Pancreas (tissue), 10 donors: ENCODE measurements at regions not wholly inside any gene's neighbourhood (a gene's known extent, or its start where the extent isn't known, plus 50 kb on each side); places are given as distances from the start of the nearest gene placed in this dataset.

ENCODE experiments used
- ATAC-seq, 4 donors: fragments of 200-7000 bp; cut with Tn5 transposase; one replicate each; pipeline versions ENCODE4 v1.8.0 to v1.9.1; 2020; ENCODE audit warnings: mild to moderate bottlenecking in 4 of 4, moderate library complexity in 4 of 4
- DNase-seq, 6 donors: peaks; one replicate each; pipeline ENCODE4 v3.0.0-alpha.2; 2020
- FAIRE-seq: peaks from 2 replicates; lab custom pipeline; 2012; peaks lifted over from hg19 to GRCh38; lab: Jason Lieb, UNC
- H3K27ac ChIP-seq, 4 donors: fragments of 200-600 bp; sonication (generic); 1 replicate in 3 of 4; 2 replicates in 1 of 4; pipeline versions ENCODE4 v1.5.0 to v1.8.0; 2020
- H3K27me3 ChIP-seq, 4 donors: fragments of 200-600 bp; one replicate each; pipeline ENCODE4 v1.8.0; 2021
- H3K36me3 ChIP-seq, 3 donors: fragments of 200-600 bp; sonication (generic) in 1 of 3; one replicate each; pipeline versions ENCODE4 v1.5.0 to v1.8.0; 2020 to 2021
- H3K4me1 ChIP-seq, 3 donors: fragments of 200-600 bp; one replicate each; pipeline ENCODE4 v1.8.0; 2021
- H3K4me3 ChIP-seq, 4 donors: fragments of 200-600 bp; sonication (generic) in 2 of 4; one replicate each; pipeline versions ENCODE4 v1.5.0 to v1.8.0; 2020 to 2021
- H3K9me3 ChIP-seq, 4 donors: fragments of 200-600 bp; one replicate each; pipeline ENCODE4 v1.8.0; 2021
- CTCF ChIP-seq, 4 donors: fragments of 200-600 bp; sonication (generic) in 3 of 4; IDR thresholded peaks; one replicate each; pipeline versions ENCODE4 v1.5.0 to v1.8.0; 2021; ENCODE audit warnings: antibody characterized with exemption in 4 of 4
- WGBS, 2 donors: extraction: QIAGEN DNeasy Blood & Tissue Kit; methylation state at CpG; one replicate each; pipeline ENCODE4 v1.1.7; 2013; 5-methylcytosine and 5-hydroxymethylcytosine counted together
- intact Hi-C, 3 donors: fragments of 100-400 bp; cut with DNase I; formaldehyde crosslinking; loops; one replicate each; pipeline versions ENCODE4 v1.11.1 to v1.14.2; 2022
- donor health status: healthy with polysubstance abuse.
- donor health status: DM: no; HTN: no; CAD: no; lungs with moderate emphysema.
- donor health status: DM: no; HTN: no; CAD: no.
- donor health status: control.
- donor health status: control.
- donor health status: Bipolar disorder and iron deficiency.
- donor health status: DM: yes; HTN: yes; CAD: no.
- donor health status: DM: no; HTN: no; CAD: no.
- donor health status: DM: no; HTN: no; CAD: no.
- donor health status: DM: yes; HTN: yes; CAD: no.

GRCh38 chr4:89534356-89534755 is 226.8 kb upstream of the GPRIN3 start:
- TF ChIP-seq CTCF (IDR thresholded peaks at IDR 0.05) = no peak
- Histone ChIP-seq H3K4me3 (no peak overlapping the region), H3K4me1 (no peaks in the 10 kb centered on the region), H3K27ac (no peak overlapping the region), H3K27me3 (no peaks in the 10 kb centered on the region), H3K9me3 (no peaks in the 10 kb centered on the region), H3K36me3 (no peaks in the 10 kb centered on the region)
- FAIRE-seq (no peak), ATAC-seq (no peak), DNase-seq (no peak)
- intact Hi-C loops = no loop called here

GRCh38 chr4:89531932-89532640 is 224.5 kb upstream of the GPRIN3 start:
- WGBS, 2 donors = 45 to 47% methylated on average over 2 of the region's 2 CpGs

DNA sequence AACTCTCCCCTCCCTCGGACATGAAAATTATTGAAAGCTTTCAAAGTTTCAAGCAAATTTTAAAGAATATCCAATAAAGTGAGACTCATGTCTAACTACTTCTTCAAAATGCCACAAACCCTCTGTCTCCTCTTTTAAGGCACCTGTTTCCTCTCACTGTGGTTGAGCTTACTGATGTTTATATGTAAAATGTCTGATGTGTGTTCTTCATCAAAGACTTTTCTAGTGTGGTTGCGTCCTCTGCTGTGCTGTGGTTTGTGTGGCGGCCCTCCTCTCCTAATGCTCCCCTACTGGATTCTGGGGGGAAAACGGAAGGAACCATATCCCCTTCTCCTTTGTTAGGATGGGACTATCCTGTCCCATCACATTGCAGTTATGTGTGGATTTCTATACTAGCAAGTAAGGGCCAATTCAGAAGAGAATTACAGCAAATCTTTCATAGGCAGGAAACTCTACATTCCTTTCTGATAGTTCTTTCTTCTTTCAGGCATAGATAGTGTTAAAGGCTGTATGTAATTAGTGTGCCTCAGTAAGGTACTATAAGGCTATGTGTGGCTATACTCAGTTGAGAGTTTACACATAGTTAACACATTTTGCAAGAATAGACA is 221.0 kb upstream of the GPRIN3 start:
- DNase-seq (no peak), ATAC-seq (no peak), FAIRE-seq (no peak)
- H3K27me3 ChIP-seq = no peaks in the 10 kb centered on the region
- TF ChIP-seq CTCF (IDR thresholded peaks at IDR 0.05) = no peak
- no peak overlapping the region for H3K27ac ChIP-seq
- no peaks in the 10 kb centered on the region for H3K4me1 ChIP-seq
- no peaks in the 10 kb centered on the region for H3K36me3 ChIP-seq
- WGBS, 2 donors = 62 to 64% methylated on average over 4 of the region's 4 CpGs
- H3K4me3 ChIP-seq = no peak overlapping the region
- intact Hi-C loops = no loop called here
- no peaks in the 10 kb centered on the region for H3K9me3 ChIP-seq

More at GRCh38 chr4:89531932-89532640, 224.5 kb upstream of the GPRIN3 start:
- no peak for DNase-seq
- Histone ChIP-seq H3K27ac (no peak overlapping the region), H3K36me3 (no peaks in the 10 kb centered on the region), H3K4me1 (no peaks in the 10 kb centered on the region), H3K9me3 (no peaks in the 10 kb centered on the region), H3K27me3 (no peaks in the 10 kb centered on the region), H3K4me3 (no peak overlapping the region)
- intact Hi-C loops = no loop called here
- no peak for TF ChIP-seq CTCF (IDR thresholded peaks at IDR 0.05)
- ATAC-seq = no peak
- FAIRE-seq = no peak

DNA sequence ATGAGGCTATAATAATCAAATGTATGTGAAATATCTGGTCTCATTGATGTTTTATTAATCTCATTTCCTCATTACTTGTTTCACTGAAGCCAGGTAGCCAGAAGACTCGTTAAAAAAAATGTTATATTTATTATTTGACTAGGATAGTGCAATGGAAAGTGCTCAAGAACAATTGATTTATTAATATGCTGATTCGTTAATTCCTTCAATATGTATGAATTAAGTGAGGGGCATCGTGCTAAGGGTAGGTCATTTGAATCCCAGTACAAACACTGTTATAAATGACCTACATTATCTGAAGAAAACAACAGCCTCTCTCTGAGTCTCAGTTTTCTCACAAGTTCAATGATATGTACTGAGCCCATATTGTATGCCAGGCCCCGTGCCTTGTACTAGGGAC is 214.2 kb upstream of the GPRIN3 start:
- H3K27me3 ChIP-seq = no peaks in the 10 kb centered on the region
- no peak overlapping the region for H3K27ac ChIP-seq
- 70 to 81% methylated on average over 4 of the region's 4 CpGs for WGBS, 2 donors
- no peak for TF ChIP-seq CTCF (IDR thresholded peaks at IDR 0.05)
- no peak overlapping the region for H3K4me3 ChIP-seq
- DNase-seq (no peak), ATAC-seq (no peak), FAIRE-seq (no peak)
- H3K36me3 ChIP-seq = no peaks in the 10 kb centered on the region
- no peaks in the 10 kb centered on the region for H3K9me3 ChIP-seq
- intact Hi-C loops = no loop called here
- no peaks in the 10 kb centered on the region for H3K4me1 ChIP-seq

DNA sequence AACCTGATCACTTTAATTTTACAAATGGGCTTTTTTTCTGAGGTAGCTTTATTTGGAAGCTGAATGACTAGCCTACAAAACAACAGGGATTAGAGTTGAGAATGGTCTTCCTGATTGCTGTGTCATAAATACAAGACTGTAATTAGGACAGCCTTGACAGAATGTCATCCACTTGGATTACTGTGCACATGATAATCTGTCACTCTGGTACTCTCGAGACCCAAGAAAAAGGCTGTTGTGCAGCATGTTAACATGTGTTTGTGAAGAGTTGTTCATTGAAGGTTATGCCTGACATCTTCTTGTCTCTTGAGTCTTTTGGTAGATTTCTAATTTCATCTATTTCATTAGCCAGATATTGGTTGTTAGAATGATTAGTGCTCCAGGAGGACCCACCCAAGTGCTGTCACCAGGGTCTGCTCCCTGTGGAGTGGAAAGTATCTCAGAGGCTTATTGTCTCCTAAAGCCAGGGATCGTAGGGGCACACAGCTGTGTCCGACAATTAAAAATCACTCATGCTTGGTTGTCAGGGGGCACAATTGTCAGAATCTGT is 212.2 kb upstream of the GPRIN3 start:
- no peaks in the 10 kb centered on the region for H3K27me3 ChIP-seq
- H3K4me3 ChIP-seq = no peak overlapping the region
- FAIRE-seq (no peak), DNase-seq (no peak), ATAC-seq (no peak)
- H3K4me1 ChIP-seq = no peaks in the 10 kb centered on the region
- WGBS, 2 donors = 78 to 85% methylated on average over 3 of the region's 3 CpGs
- intact Hi-C loops = no loop called here
- TF ChIP-seq CTCF (IDR thresholded peaks at IDR 0.05) = no peak
- no peaks in the 10 kb centered on the region for H3K9me3 ChIP-seq
- H3K27ac ChIP-seq = no peak overlapping the region
- H3K36me3 ChIP-seq = no peaks in the 10 kb centered on the region
